ENCODE measurements at regions not wholly inside any gene's neighbourhood (a gene's known extent, or its start where the extent isn't known, plus 50 kb on each side); places are given as distances from the start of the nearest gene placed in this dataset.

DNA sequence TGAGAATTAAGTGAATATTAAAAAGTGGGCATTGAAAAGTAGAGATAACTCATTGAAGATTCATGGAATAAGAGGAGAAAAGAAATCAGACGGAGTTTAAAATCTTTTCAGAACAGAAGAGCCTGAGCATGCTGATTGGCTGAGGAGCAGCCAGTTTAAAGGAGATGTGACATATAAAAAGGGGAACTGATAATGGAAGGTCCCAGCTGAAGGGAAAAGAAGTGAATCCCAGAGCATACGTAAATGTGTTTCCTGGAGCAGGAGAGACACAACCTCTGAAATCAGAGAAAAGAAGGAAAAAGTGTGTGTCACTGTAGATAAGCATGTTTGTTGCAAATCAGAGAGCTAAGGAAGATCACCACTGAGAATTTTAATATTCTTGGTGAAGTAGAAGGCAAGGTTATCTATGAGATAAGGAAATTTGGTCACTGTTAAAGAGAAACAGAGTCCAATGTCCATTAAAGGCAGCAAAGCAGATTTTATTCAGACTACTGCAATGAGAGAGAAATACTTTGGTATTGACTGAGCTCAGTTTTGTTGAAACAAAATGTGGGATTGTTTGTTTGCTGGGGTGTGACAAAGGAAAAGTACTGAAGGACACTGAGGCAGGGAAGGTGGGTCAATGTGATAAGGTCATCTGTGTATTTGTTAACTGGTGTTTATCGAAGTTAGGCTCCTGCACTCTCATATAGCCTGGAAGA lies 84.6 kb upstream of the WDR72 start:
- TF ChIP-seq, protein P1, sequence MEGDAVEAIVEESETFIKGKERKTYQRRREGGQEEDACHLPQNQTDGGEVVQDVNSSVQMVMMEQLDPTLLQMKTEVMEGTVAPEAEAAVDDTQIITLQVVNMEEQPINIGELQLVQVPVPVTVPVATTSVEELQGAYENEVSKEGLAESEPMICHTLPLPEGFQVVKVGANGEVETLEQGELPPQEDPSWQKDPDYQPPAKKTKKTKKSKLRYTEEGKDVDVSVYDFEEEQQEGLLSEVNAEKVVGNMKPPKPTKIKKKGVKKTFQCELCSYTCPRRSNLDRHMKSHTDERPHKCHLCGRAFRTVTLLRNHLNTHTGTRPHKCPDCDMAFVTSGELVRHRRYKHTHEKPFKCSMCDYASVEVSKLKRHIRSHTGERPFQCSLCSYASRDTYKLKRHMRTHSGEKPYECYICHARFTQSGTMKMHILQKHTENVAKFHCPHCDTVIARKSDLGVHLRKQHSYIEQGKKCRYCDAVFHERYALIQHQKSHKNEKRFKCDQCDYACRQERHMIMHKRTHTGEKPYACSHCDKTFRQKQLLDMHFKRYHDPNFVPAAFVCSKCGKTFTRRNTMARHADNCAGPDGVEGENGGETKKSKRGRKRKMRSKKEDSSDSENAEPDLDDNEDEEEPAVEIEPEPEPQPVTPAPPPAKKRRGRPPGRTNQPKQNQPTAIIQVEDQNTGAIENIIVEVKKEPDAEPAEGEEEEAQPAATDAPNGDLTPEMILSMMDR (conservative IDR thresholded peaks at IDR 0.05; ENCODE audit: low read length): no peak
- DNase-seq (ENCODE audit: low read depth): no peak
- H3K4me3 ChIP-seq (ENCODE audit: low read length): no peak overlapping the region

DNA sequence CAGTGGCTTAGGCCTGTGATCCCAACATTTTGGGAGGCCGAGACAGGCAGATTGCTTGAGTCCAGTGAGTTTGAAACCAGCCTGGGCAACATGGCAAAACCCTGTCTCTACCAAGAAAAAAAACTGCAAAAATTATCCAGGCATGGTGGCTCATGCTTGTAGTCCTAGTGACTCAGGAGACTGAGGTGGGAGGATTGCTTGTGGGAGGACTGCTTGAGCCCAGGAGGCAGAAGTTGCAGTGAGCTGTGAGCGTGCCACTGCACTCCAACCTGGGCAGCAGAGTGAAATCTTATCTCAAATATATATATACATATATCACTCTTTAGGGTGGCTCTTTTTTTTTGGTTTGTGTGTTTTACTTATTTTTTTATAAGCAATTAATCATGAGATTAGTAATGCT lies 83.7 kb upstream of the WDR72 start:
- no peak for DNase-seq (ENCODE audit: low read depth)
- no peak overlapping the region for H3K4me3 ChIP-seq (ENCODE audit: low read length)
- TF ChIP-seq, protein P1 (conservative IDR thresholded peaks at IDR 0.05; ENCODE audit: low read length): no peak

DNA sequence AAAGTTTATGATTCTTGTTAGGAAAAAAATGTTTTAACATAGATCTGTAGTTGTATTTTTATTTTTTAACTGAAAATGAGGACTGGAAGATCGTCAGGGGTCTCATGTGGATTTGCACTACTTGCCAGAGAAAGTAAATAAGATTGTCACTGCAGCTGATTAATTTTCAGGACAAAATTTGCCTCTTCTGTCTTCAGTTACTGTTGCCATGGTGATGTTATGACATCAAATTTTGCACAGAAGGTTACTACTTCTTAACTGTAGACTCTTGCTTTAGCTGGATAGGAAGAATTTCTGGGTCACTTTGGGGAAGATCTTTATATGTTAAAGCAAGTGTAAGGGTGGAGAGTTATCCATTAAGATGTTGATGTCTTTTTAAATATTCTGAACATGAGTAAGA lies 82.2 kb upstream of the WDR72 start:
- TF ChIP-seq, protein P1 (conservative IDR thresholded peaks at IDR 0.05; ENCODE audit: low read length): no peak
- DNase-seq (ENCODE audit: low read depth): no peak
- H3K4me3 ChIP-seq (ENCODE audit: low read length): no peak overlapping the region

- no peak for DNase-seq (ENCODE audit: low read depth)
- H3K4me3 ChIP-seq (ENCODE audit: low read length): no peak overlapping the region
- TF ChIP-seq, protein P1 (conservative IDR thresholded peaks at IDR 0.05; ENCODE audit: low read length): no peak
Observed at GRCh38 chr15:53840681-53841080, 81.2 kb upstream of the WDR72 start.

DNA sequence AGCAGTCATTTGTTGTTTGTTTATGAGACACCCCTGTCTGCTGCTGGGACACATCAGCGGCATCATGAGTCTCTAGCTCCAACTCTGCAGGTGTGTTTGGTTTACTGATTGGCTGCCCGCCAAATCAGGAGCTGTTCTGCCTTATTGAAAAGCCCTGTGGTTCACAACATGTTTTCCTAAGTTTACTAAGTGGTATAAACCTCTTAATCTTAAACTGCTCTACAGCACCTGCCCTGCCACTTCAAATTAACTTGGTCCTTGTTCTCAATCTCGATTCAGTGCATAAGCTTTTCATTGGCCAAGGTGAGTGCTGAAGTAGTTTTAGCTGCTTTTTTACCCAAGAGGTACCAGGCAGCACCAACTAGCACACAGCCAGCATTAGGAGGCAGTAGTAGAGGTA lies 77.8 kb upstream of the WDR72 start:
- H3K4me3 ChIP-seq (ENCODE audit: low read length): no peak overlapping the region
- TF ChIP-seq, protein P1 (conservative IDR thresholded peaks at IDR 0.05; ENCODE audit: low read length): no peak
- no peak for DNase-seq (ENCODE audit: low read depth)

DNA sequence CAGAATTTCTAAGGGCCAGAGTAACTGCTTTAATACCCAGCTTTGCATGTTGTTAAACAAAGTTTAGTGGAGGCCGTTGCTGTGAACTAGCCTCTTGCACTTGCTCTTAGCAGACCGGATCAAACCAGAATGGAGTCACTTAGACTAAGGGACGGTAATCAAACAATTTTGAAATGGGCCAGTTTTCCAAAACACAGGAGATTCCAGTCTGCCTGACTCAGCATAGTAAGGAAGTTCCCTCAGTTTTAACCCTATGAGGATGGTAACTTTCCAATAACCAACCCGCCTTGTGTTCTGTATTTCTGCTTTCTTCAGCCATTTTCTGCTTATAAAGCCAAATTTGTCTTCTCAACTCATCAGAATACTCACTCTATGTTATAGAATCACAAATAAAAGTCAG lies 77.2 kb upstream of the WDR72 start:
- DNase-seq (ENCODE audit: low read depth): no peak
- TF ChIP-seq, protein P1 (conservative IDR thresholded peaks at IDR 0.05; ENCODE audit: low read length): no peak
- H3K4me3 ChIP-seq (ENCODE audit: low read length): no peak overlapping the region

- H3K4me3 ChIP-seq (ENCODE audit: low read length): no peak overlapping the region
- no peak for DNase-seq (ENCODE audit: low read depth)
- TF ChIP-seq, protein P1 (conservative IDR thresholded peaks at IDR 0.05; ENCODE audit: low read length): no peak
Observed at GRCh38 chr15:53835309-53835708, 75.8 kb upstream of the WDR72 start.
